ENCODE measurements at regions not wholly inside any gene's neighbourhood (a gene's known extent, or its start where the extent isn't known, plus 50 kb on each side); places are given as distances from the start of the nearest gene placed in this dataset.
"Not testable (repeated sequence)": the region's sequence is repeated elsewhere in the genome, so short reads cannot be mapped to it uniquely, and the experiment has no call there.

- no peak for DNase-seq (ENCODE audit: low spot score)
Measured at GRCh38 chr6:85864453-85865401, 222.0 kb upstream of the SYNCRIP start.

- no peak for DNase-seq (ENCODE audit: low spot score)
Measured at GRCh38 chr6:85856235-85856634, 213.5 kb upstream of the SYNCRIP start.

GRCh38 chr6:85838351-85839119 is 195.8 kb upstream of the SYNCRIP start:
- not testable (repeated sequence) for DNase-seq (ENCODE audit: low spot score)

GRCh38 chr6:85828973-85829372 is 186.3 kb upstream of the SYNCRIP start:
- DNase-seq (ENCODE audit: low spot score): no peak

- DNase-seq (ENCODE audit: low spot score): no peak
Measured at GRCh38 chr6:85826997-85827396, 184.3 kb upstream of the SYNCRIP start.

GRCh38 chr6:85824329-85824728 is 181.6 kb upstream of the SYNCRIP start:
- no peak for DNase-seq (ENCODE audit: low spot score)

- DNase-seq (ENCODE audit: low spot score): no peak
Measured at GRCh38 chr6:85810558-85810957, 167.9 kb upstream of the SYNCRIP start.

GRCh38 chr6:85803721-85804120 is 161.0 kb upstream of the SYNCRIP start:
- no peak for DNase-seq (ENCODE audit: low spot score)

- DNase-seq (ENCODE audit: low spot score): no peak
Measured at GRCh38 chr6:85802162-85802561, 159.5 kb upstream of the SYNCRIP start.

- no peak for DNase-seq (ENCODE audit: low spot score)
Measured at GRCh38 chr6:85798931-85799652, 156.4 kb upstream of the SYNCRIP start.

GRCh38 chr6:85797993-85798392 is 155.3 kb upstream of the SYNCRIP start:
- DNase-seq (ENCODE audit: low spot score): no peak

- DNase-seq (ENCODE audit: low spot score): no peak
Measured at GRCh38 chr6:85795945-85796344, 153.3 kb upstream of the SYNCRIP start.

GRCh38 chr6:85792254-85792653 is 149.6 kb upstream of the SYNCRIP start:
- DNase-seq (ENCODE audit: low spot score): no peak

GRCh38 chr6:85775883-85776282 is 133.2 kb upstream of the SYNCRIP start:
- DNase-seq (ENCODE audit: low spot score): no peak

- DNase-seq (ENCODE audit: low spot score): no peak
Measured at GRCh38 chr6:85772641-85773040, 130.0 kb upstream of the SYNCRIP start.

GRCh38 chr6:85771925-85772430 is 129.3 kb upstream of the SYNCRIP start:
- no peak for DNase-seq (ENCODE audit: low spot score)

- DNase-seq (ENCODE audit: low spot score): no peak
Measured at GRCh38 chr6:85771455-85771854, 128.8 kb upstream of the SYNCRIP start.

- DNase-seq (ENCODE audit: low spot score): no peak
Measured at GRCh38 chr6:85764844-85765243, 122.2 kb upstream of the SYNCRIP start.

GRCh38 chr6:85756982-85757381 is 114.3 kb upstream of the SYNCRIP start:
- DNase-seq (ENCODE audit: low spot score): no peak

GRCh38 chr6:85754894-85755293 is 112.2 kb upstream of the SYNCRIP start:
- DNase-seq (ENCODE audit: low spot score): no peak

- no peak for DNase-seq (ENCODE audit: low spot score)
Measured at GRCh38 chr6:85752602-85753001, 109.9 kb upstream of the SYNCRIP start.

- no peak for DNase-seq (ENCODE audit: low spot score)
Measured at GRCh38 chr6:85751374-85752055, 108.8 kb upstream of the SYNCRIP start.
